ENCODE measurements at regions not wholly inside any gene's neighbourhood (a gene's known extent, or its start where the extent isn't known, plus 50 kb on each side); places are given as distances from the start of the nearest gene placed in this dataset.

- Histone ChIP-seq H2BK120ac (ENCODE audit: low read depth, low read length) (no peak overlapping the region), H3K9ac (ENCODE audit: low read length) (no peak overlapping the region), H3K79me1 (replicated peaks; ENCODE audit: low read length, poor library complexity, severe bottlenecking) (no peaks in the 10 kb centered on the region), H3K27ac (ENCODE audit: low read length, poor library complexity, severe bottlenecking) (no peak overlapping the region), H2AK5ac (ENCODE audit: low read length, severe bottlenecking) (no peak overlapping the region), H2BK15ac (ENCODE audit: low read depth, poor library complexity, severe bottlenecking) (no peak overlapping the region), H2BK5ac (ENCODE audit: low read depth, low read length, poor library complexity, severe bottlenecking) (no peak overlapping the region), H4K8ac (ENCODE audit: low read length) (no peak overlapping the region), H3K23ac (ENCODE audit: low read length in 2 of 2) (no peak overlapping the region), H4K91ac (ENCODE audit: low read length) (no peak overlapping the region), H3K14ac (ENCODE audit: low read length in 2 of 2) (no peak overlapping the region), H3K18ac (ENCODE audit: low read depth in 1 of 2, low read length in 2 of 2) (no peak overlapping the region), H3K27me3 (ENCODE audit: control insufficient read depth in 1 of 2, insufficient read depth in 1 of 2, low read length in 2 of 2) (no peaks in the 10 kb centered on the region), H3K4me3 (ENCODE audit: insufficient read depth in 1 of 2, low read depth in 1 of 2, low read length in 2 of 2) (no peak overlapping the region), H3K36me3 (ENCODE audit: control insufficient read depth in 1 of 2, insufficient read depth in 2 of 2, low read depth in 1 of 2, low read length in 2 of 2) (no peaks in the 10 kb centered on the region), H2BK12ac (ENCODE audit: low read length in 2 of 2) (no peak overlapping the region), H3K4me1 (ENCODE audit: control insufficient read depth, insufficient read depth, low read depth, low read length) (peaks cover 1% of the 10 kb centered on the region), H3K9me3 (ENCODE audit: control insufficient read depth, low read length) (peaks cover 8% of the 10 kb centered on the region), H3K4me2 (ENCODE audit: low read length, poor library complexity, severe bottlenecking) (no peak overlapping the region), H2AFZ (ENCODE audit: low read depth, low read length) (no peak overlapping the region), H3K4ac (ENCODE audit: low read depth in 1 of 2, low read length in 2 of 2) (no peak overlapping the region)
- 91% methylated on average over 26 of the region's 26 CpGs for WGBS
- no peak for DNase-seq
Measured at GRCh38 chr18:78703291-78703690, 276.3 kb upstream of the SALL3 start.

- no peak overlapping the region for H3K4ac ChIP-seq (ENCODE audit: low read depth in 1 of 2, low read length in 2 of 2)
- 74% methylated on average over 16 of the region's 16 CpGs for WGBS
Measured at GRCh38 chr18:78704971-78705461, 274.6 kb upstream of the SALL3 start.

GRCh38 chr18:78709261-78709809, 270.3 kb upstream of the SALL3 start:
- Histone ChIP-seq H4K91ac (ENCODE audit: low read length) (no peak overlapping the region), H2BK15ac (ENCODE audit: low read depth, poor library complexity, severe bottlenecking) (no peak overlapping the region), H3K79me1 (replicated peaks; ENCODE audit: low read length, poor library complexity, severe bottlenecking) (no peaks in the 10 kb centered on the region), H3K9me3 (ENCODE audit: control insufficient read depth, low read length) (peaks cover 31% of the 10 kb centered on the region), H3K4me3 (ENCODE audit: insufficient read depth in 1 of 2, low read depth in 1 of 2, low read length in 2 of 2) (no peak overlapping the region), H3K36me3 (ENCODE audit: control insufficient read depth in 1 of 2, insufficient read depth in 2 of 2, low read depth in 1 of 2, low read length in 2 of 2) (no peaks in the 10 kb centered on the region), H3K23ac (ENCODE audit: low read length in 2 of 2) (no peak overlapping the region), H3K4ac (ENCODE audit: low read depth in 1 of 2, low read length in 2 of 2) (no peak overlapping the region), H2AFZ (ENCODE audit: low read depth, low read length) (no peak overlapping the region), H3K4me2 (ENCODE audit: low read length, poor library complexity, severe bottlenecking) (no peak overlapping the region), H2AK5ac (ENCODE audit: low read length, severe bottlenecking) (no peak overlapping the region), H3K18ac (ENCODE audit: low read depth in 1 of 2, low read length in 2 of 2) (no peak overlapping the region), H2BK12ac (ENCODE audit: low read length in 2 of 2) (no peak overlapping the region), H3K9ac (ENCODE audit: low read length) (no peak overlapping the region), H4K8ac (ENCODE audit: low read length) (no peak overlapping the region), H3K27ac (ENCODE audit: low read length, poor library complexity, severe bottlenecking) (no peak overlapping the region), H2BK120ac (ENCODE audit: low read depth, low read length) (no peak overlapping the region), H3K4me1 (ENCODE audit: control insufficient read depth, insufficient read depth, low read depth, low read length) (peaks cover 1% of the 10 kb centered on the region), H2BK5ac (ENCODE audit: low read depth, low read length, poor library complexity, severe bottlenecking) (no peak overlapping the region), H3K14ac (ENCODE audit: low read length in 2 of 2) (no peak overlapping the region), H3K27me3 (ENCODE audit: control insufficient read depth in 1 of 2, insufficient read depth in 1 of 2, low read length in 2 of 2) (no peaks in the 10 kb centered on the region)
- DNase-seq = no peak
- WGBS = 75% methylated on average over 8 of the region's 8 CpGs

More at GRCh38 chr18:78704971-78705461, 274.6 kb upstream of the SALL3 start:
- Histone ChIP-seq H3K27me3 (ENCODE audit: control insufficient read depth in 1 of 2, insufficient read depth in 1 of 2, low read length in 2 of 2) (no peaks in the 10 kb centered on the region), H3K23ac (ENCODE audit: low read length in 2 of 2) (no peak overlapping the region), H3K9me3 (ENCODE audit: control insufficient read depth, low read length) (peaks cover 16% of the 10 kb centered on the region), H2BK5ac (ENCODE audit: low read depth, low read length, poor library complexity, severe bottlenecking) (no peak overlapping the region), H2BK12ac (ENCODE audit: low read length in 2 of 2) (no peak overlapping the region), H2AFZ (ENCODE audit: low read depth, low read length) (no peak overlapping the region), H3K4me1 (ENCODE audit: control insufficient read depth, insufficient read depth, low read depth, low read length) (peaks cover 1% of the 10 kb centered on the region), H3K14ac (ENCODE audit: low read length in 2 of 2) (no peak overlapping the region), H4K8ac (ENCODE audit: low read length) (no peak overlapping the region), H3K79me1 (replicated peaks; ENCODE audit: low read length, poor library complexity, severe bottlenecking) (no peaks in the 10 kb centered on the region), H2BK120ac (ENCODE audit: low read depth, low read length) (no peak overlapping the region), H3K27ac (ENCODE audit: low read length, poor library complexity, severe bottlenecking) (no peak overlapping the region), H2BK15ac (ENCODE audit: low read depth, poor library complexity, severe bottlenecking) (no peak overlapping the region), H3K18ac (ENCODE audit: low read depth in 1 of 2, low read length in 2 of 2) (no peak overlapping the region), H3K36me3 (ENCODE audit: control insufficient read depth in 1 of 2, insufficient read depth in 2 of 2, low read depth in 1 of 2, low read length in 2 of 2) (no peaks in the 10 kb centered on the region), H3K9ac (ENCODE audit: low read length) (no peak overlapping the region), H3K4me3 (ENCODE audit: insufficient read depth in 1 of 2, low read depth in 1 of 2, low read length in 2 of 2) (peak overlapping the region in 1 of 2 experiments; percentile 23), H3K4me2 (ENCODE audit: low read length, poor library complexity, severe bottlenecking) (no peak overlapping the region), H2AK5ac (ENCODE audit: low read length, severe bottlenecking) (no peak overlapping the region), H4K91ac (ENCODE audit: low read length) (no peak overlapping the region)
- no peak for DNase-seq

GRCh38 chr18:78711316-78711715, 268.3 kb upstream of the SALL3 start:
- no peak overlapping the region for H3K27ac ChIP-seq (ENCODE audit: low read length, poor library complexity, severe bottlenecking)
- WGBS = 89% methylated on average over 5 of the region's 8 CpGs
- H2BK120ac ChIP-seq (ENCODE audit: low read depth, low read length) = no peak overlapping the region
- no peak overlapping the region for H3K9ac ChIP-seq (ENCODE audit: low read length)
- H2BK5ac ChIP-seq (ENCODE audit: low read depth, low read length, poor library complexity, severe bottlenecking) = no peak overlapping the region
- H2AFZ ChIP-seq (ENCODE audit: low read depth, low read length) = no peak overlapping the region
- H3K23ac ChIP-seq (ENCODE audit: low read length in 2 of 2) = no peak overlapping the region
- no peak overlapping the region for H4K91ac ChIP-seq (ENCODE audit: low read length)
- no peaks in the 10 kb centered on the region for H3K27me3 ChIP-seq (ENCODE audit: control insufficient read depth in 1 of 2, insufficient read depth in 1 of 2, low read length in 2 of 2)
- H3K79me1 ChIP-seq (replicated peaks; ENCODE audit: low read length, poor library complexity, severe bottlenecking) = no peaks in the 10 kb centered on the region
- no peak overlapping the region for H3K4me2 ChIP-seq (ENCODE audit: low read length, poor library complexity, severe bottlenecking)
- no peaks in the 10 kb centered on the region for H3K36me3 ChIP-seq (ENCODE audit: control insufficient read depth in 1 of 2, insufficient read depth in 2 of 2, low read depth in 1 of 2, low read length in 2 of 2)
- no peak overlapping the region for H3K18ac ChIP-seq (ENCODE audit: low read depth in 1 of 2, low read length in 2 of 2)
- H3K4me3 ChIP-seq (ENCODE audit: insufficient read depth in 1 of 2, low read depth in 1 of 2, low read length in 2 of 2) = no peak overlapping the region
- no peak overlapping the region for H2AK5ac ChIP-seq (ENCODE audit: low read length, severe bottlenecking)
- no peak overlapping the region for H3K4ac ChIP-seq (ENCODE audit: low read depth in 1 of 2, low read length in 2 of 2)
- peaks cover 1% of the 10 kb centered on the region for H3K4me1 ChIP-seq (ENCODE audit: control insufficient read depth, insufficient read depth, low read depth, low read length)
- no peak overlapping the region for H2BK15ac ChIP-seq (ENCODE audit: low read depth, poor library complexity, severe bottlenecking)
- H3K9me3 ChIP-seq (ENCODE audit: control insufficient read depth, low read length) = peaks cover 31% of the 10 kb centered on the region
- H4K8ac ChIP-seq (ENCODE audit: low read length) = no peak overlapping the region
- DNase-seq = no peak
- no peak overlapping the region for H2BK12ac ChIP-seq (ENCODE audit: low read length in 2 of 2)
- no peak overlapping the region for H3K14ac ChIP-seq (ENCODE audit: low read length in 2 of 2)

Data from mesenchymal stem cell (in vitro differentiated cells and primary cell).